HT1080 (cell line): ENCODE measurements at regions not wholly inside any gene's neighbourhood (a gene's known extent, or its start where the extent isn't known, plus 50 kb on each side); places are given as distances from the start of the nearest gene placed in this dataset.

ENCODE experiments used
- DNase-seq: peaks from one replicate; pipeline ENCODE4 v3.0.0-alpha.2; 2015; ENCODE audit warnings: low read depth

GRCh38 chr1:118360817-118361216 lies 175.8 kb upstream of the SPAG17 start:
- peak; percentile 53 for DNase-seq

GRCh38 chr1:118346936-118347335 lies 161.9 kb upstream of the SPAG17 start:
- no peak for DNase-seq

- DNase-seq, result no peak
Observed at GRCh38 chr1:118340928-118341910, 156.2 kb upstream of the SPAG17 start.

DNA sequence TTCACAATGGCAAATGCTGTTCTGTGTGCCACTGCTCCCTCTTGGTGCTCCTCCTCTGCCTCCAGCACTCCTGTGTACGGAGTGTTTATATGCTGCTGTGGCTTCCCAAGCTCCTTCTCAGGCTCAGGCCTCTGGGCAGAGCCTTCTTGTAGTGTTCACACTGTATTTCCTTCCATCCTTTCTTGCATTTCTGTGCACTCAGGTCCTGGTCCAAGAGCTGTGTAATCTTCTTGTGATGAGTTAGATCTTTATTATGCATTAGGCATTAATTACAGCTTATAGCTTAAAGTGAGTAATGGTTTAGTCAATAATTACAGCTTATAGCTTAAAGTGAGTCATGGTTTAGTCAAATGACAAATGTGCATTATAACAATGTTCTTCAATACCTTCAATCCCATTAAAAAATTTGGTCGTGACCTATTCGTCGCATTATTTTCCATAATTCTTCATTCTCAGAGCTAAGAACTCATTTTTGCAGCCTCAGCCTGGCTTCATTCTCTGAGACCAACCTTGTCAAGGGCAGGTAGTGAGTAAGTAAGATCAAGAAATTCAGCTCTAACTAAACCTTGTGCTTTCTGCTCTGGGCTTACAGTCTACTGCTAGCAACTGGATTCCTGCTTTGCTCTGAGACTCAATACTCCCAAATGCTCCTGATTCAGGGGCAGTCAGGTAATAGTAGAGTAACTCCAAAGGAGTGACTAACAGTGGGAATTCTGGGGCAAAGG lies 154.5 kb upstream of the SPAG17 start:
- no peak for DNase-seq

DNA sequence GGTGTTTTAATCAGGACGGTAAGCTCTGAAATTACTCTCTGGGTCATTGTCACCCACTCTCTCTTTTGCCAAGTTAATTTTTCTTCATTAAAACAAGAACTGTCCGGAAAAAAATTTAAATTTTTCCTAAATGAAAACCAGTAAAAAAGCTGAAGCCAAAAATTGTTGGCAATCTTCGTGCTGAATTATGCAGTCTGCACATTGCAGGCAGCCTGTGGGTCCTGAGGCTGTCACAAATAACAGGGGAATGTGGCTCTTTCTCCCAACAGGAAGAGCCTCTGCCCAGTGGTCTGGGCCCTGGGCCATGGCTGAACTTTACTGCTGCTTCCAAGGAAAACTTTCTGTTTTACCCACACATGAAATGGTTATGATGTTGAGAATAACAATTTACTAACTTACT lies 153.9 kb upstream of the SPAG17 start:
- DNase-seq, result no peak

- DNase-seq, result no peak
Observed at GRCh38 chr1:118337346-118337745, 152.3 kb upstream of the SPAG17 start.

DNA sequence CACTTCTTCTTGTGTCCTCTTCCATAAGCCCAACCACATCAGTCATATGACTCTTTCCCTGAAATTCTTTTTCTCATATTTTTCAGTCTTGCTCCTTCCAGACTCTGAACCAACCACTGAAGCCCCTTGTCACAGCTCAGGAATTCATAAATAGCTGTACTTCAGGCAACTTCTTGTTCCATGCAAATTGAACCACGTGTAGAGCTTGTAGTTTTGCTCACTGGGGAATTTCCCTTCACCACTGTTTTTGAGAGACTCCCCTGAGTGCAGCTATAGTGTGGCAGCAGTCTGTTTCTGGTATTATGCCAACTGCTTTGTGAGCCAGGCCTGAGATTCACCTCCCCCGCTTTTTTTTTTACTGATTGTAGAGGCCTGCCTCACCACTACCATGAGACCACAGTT lies 150.3 kb upstream of the SPAG17 start:
- peak; percentile 15 for DNase-seq

- no peak for DNase-seq
Observed at GRCh38 chr1:118334506-118334905, 149.5 kb upstream of the SPAG17 start.

GRCh38 chr1:118333601-118334210 lies 148.7 kb upstream of the SPAG17 start:
- no peak for DNase-seq

- DNase-seq, result no peak
Observed at GRCh38 chr1:118326960-118327629, 142.1 kb upstream of the SPAG17 start.

DNA sequence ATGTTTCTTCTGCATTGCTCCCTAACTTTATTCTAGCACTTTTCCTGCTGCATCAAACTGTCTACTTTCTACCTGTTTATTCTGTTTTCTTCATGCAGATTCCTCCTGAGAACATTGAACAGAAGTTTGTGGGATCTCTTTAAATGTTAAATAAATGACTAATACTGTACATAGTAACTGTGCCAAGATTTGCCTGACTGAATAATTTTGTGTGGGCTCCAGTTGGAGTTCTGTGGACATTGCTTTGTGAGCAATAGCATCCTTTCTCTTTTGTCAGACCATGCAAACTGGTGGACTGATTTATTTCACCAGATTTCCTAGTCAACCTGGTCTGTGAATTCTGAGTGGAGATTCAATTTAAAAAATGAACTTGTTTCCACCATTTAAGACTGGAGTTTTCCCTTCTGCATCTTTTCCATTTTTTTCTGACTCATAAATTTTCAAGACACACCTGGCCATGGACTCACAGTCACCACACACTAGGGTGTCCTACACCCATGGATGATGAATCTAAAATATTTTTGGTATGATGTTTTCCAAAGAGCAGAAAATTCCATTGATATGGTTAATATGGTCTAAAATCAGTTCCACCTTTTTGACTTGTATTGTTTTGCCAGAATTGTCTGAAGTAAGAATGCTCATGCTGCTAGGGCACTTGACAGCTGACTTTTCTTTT lies 140.7 kb upstream of the SPAG17 start:
- DNase-seq, result no peak

GRCh38 chr1:118323246-118323645 lies 138.2 kb upstream of the SPAG17 start:
- DNase-seq, result no peak

GRCh38 chr1:118322331-118322730 lies 137.3 kb upstream of the SPAG17 start:
- DNase-seq, result no peak

- no peak for DNase-seq
Observed at GRCh38 chr1:118321840-118322239, 136.8 kb upstream of the SPAG17 start.

- DNase-seq, result no peak
Observed at GRCh38 chr1:118317842-118318614, 133.0 kb upstream of the SPAG17 start.

DNA sequence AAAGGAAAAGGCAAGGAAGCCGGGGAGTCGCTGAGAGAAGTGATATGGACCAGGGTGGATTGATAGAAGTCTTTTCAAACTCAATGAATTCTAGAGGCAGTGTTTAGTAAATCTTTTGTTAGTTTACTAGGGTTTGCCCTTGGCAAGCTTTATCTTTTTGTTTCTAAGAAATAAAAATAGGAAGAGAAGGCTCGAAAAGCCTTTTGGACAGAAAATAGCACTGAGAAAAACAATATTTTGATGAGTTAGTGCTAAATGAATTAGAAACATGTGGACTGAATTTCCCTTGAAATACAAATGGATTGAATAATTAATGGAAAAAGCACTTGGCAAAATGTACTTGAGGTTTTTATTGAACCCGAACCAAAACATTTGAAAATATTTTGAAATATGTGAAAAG lies 121.8 kb upstream of the SPAG17 start:
- DNase-seq, result no peak

- DNase-seq, result peak; percentile 3
Observed at GRCh38 chr1:118304722-118305359, 119.8 kb upstream of the SPAG17 start.

- no peak for DNase-seq
Observed at GRCh38 chr1:118303534-118303933, 118.5 kb upstream of the SPAG17 start.

DNA sequence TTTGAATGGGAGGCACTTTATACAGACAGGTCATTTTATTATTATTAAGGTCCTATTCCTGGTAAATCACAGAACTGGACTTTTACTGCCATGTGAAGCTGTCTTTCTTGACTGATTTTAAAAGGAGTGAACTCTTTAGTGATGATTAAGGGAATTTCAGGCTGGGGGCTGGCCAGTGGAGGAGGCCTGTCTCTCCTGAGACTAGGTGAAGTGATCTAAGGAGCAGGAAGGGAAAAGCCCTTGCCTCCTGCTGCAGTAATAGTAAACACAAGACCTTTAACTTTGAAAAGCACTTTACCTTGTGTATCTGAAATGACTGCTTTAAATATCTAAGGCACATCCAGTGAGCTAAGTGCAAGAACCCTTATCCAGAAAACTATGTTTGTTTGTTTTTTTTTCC lies 118.0 kb upstream of the SPAG17 start:
- DNase-seq, result no peak

GRCh38 chr1:118302145-118302544 lies 117.1 kb upstream of the SPAG17 start:
- no peak for DNase-seq
